IPS-18c (cell line): ENCODE measurements at regions not wholly inside any gene's neighbourhood (a gene's known extent, or its start where the extent isn't known, plus 50 kb on each side); places are given as distances from the start of the nearest gene placed in this dataset.

Source experiments
- H3K4me3 ChIP-seq: 2 replicates; pipeline ENCODE4 v1.7.0; 2013; ENCODE audit warnings: low read depth, mild to moderate bottlenecking, low read length, moderate library complexity; ENCODE audit not compliant: insufficient read depth
- H3K9me3 ChIP-seq: one replicate; pipeline ENCODE4 v1.6.1; 2013; ENCODE audit warnings: mild to moderate bottlenecking, low read length, moderate library complexity; ENCODE audit not compliant: control insufficient read depth, insufficient read depth

DNA sequence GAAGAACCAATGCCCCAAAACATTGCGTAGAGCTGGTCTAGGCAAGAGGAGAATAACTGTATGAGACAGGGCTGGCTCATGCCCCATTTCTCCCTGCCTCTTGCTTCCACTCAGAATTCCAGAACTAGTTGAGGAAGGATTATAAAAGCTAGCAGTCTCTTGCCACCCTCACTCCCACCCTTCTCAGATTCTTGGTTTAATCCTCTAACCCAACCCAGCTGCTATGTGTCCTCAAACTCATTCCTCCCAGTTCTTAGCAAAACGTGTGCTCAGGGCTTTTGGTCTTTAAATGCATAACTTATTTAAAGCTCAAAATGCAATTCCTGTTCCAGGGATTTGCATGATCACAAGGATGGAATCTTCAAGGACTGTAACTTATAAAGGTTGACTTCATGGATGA is 466.3 kb downstream of the COG6 start:
- Histone ChIP-seq H3K9me3 (no peaks in the 10 kb centered on the region), H3K4me3 (no peak overlapping the region)

DNA sequence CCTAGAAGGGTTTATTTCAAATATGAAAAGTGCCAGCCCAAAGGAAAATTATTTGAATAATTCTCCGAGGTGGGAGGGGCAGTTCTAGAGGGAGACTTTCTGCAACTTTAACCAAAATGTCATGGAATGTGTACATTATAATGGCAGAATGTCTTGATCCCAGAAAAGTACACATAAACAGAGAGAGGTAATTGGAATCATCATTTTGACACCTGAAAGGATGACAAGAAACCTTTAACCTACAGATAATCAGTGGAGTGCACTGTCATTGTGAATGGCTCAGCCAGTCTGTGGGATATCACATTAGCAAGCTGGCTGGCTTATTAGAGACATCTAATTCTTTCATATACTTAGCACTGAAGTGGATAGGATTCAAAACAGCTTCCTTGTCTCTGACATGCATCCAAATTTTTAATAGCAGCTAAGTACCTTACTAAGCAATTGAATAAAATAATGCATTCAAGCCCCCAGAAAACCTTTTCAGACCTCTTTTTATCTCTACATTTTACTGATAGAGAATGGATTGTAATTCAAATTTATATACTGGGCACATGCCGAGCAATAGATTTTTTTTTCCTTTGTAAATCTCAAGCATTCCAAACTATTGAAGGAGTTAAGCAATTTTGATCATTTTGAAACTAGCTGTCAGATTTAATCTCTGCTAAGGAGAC is 468.6 kb downstream of the COG6 start:
- H3K4me3 ChIP-seq = no peak overlapping the region
- H3K9me3 ChIP-seq = no peaks in the 10 kb centered on the region

DNA sequence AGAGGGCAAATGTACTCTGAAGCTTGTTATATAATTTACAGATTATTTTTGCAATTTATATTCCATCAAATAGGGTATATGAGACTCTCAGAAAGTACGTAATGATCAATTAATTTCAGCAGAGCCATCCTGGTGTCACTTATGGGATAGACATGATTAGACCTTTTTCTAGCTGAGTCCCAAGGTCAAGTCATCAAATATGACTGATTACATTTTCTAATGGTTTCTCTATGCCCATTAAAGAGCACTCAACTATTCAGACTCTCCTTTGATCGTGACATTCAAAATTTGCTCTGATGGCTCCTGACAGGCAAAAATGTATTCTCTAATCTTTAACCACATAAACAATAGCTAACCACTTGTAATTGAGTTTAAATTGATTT is 469.2 kb downstream of the COG6 start:
- Histone ChIP-seq H3K4me3 (no peak overlapping the region), H3K9me3 (no peaks in the 10 kb centered on the region)

DNA sequence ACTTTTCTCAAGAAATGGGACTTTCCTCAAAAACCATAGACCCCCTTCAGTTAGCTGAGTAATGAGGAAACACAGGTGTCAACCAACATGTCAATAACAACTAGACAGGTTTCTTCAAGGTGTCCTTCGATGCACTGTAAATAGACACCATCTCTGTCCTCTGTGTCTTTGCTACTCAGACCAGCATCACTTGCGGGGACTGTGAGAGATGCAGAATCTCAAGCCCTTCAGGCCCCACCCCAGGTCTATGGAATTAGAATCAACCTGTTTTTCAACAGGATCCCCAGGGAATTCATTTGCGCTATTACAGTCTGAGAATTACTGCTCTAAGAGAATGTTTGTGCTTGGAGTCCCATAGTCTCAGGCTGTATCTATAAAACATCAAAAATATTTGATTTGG is 469.9 kb downstream of the COG6 start:
- no peak overlapping the region for H3K4me3 ChIP-seq

DNA sequence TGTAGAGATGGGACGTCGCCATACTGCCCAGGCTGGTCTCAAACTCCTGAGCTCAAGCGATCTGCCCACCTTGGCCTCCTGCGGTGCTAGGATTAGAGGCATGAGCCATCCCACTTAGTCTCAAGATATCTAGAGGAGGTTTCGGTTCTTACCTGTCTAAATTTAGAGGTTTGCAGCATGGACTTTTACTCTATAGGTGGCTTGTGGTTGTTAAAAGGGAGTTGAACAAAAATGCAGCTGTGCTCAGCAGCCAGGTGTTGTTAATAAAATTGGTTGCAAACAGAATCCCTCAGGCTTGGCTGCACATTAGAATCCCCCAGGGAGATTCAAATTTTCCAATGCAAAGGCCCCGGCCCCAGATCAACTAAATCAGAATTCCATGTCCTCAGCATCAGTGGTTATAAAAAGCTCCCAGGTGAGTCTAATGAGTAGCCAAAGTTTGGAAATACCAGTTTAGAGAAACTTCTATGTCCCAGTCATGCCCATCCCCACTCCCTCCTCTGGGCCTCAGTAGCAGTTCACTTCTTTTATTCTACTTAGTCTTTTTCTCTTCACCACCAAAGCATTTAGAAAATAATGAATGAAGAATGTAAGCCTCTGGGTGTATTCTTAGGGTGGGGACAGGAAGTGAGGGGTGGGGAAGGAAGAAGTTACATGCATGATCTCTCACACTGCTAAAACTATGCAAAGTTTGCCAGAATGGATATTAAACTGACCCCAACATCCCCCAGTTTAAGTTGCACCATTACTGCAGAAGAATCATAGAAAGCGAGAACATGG is 471.0 kb downstream of the COG6 start:
- no peak overlapping the region for H3K4me3 ChIP-seq
- H3K9me3 ChIP-seq = no peaks in the 10 kb centered on the region

More for the DNA sequence above, 469.9 kb downstream of the COG6 start:
- no peaks in the 10 kb centered on the region for H3K9me3 ChIP-seq

DNA sequence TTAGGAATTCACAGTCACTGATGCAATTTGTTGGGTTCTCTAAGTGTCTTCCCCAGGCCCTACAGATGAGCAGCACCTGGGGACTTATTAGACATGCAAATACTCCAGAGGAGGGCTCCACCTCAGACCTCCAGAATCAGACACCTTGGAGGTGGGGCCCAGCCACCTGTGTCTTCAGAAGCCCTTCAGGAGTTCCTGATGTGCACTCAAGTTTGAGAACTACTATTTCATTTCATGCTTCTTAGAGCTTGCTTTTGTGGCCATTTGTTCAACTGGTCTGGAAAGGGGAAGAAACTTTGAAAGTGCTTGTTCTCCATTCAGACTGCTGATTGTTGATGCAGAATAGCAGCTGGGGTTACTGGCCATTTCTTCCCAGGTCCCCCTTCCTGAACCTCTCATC is 472.0 kb downstream of the COG6 start:
- H3K9me3 ChIP-seq = no peaks in the 10 kb centered on the region
- no peak overlapping the region for H3K4me3 ChIP-seq

DNA sequence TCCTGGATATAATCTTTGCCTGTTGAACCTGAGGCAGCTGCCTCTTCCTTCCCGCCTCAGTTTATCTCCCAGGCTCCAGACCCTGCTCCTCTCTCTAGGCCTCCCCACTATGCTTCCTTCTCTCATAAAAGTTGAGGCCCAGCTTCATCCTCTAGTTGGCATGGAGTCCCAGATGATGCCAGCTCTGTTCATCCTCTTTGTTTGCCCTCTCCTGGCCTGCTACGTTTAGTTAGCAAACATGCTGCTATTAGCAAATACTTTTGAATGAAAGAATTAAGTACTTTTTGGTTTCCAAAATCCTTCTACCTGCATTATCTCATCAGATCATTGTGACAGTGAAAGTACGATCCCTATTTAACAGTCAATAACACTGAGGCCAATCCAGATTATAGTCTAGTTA is 472.5 kb downstream of the COG6 start:
- no peak overlapping the region for H3K4me3 ChIP-seq
- no peaks in the 10 kb centered on the region for H3K9me3 ChIP-seq

DNA sequence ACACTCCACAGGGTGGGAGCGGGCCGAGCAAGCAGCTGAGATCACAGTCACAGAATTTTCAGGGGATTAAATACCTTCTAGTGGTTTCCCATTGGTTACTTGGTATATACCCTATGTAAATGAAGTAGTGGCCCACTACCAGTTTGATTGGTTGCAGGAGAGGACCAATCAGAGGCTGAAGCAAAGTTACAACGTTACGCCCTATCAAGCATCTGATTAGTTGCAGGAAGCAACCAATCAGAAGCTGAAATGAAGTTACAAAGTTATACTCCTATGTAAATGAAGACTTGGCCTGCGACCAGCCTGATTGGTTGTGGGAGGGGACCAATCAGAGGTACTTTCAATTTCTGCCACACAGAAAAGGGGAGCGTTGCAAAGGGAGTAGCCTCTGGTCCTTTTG is 474.0 kb downstream of the COG6 start:
- H3K4me3 ChIP-seq = no peak overlapping the region
- H3K9me3 ChIP-seq = no peaks in the 10 kb centered on the region

DNA sequence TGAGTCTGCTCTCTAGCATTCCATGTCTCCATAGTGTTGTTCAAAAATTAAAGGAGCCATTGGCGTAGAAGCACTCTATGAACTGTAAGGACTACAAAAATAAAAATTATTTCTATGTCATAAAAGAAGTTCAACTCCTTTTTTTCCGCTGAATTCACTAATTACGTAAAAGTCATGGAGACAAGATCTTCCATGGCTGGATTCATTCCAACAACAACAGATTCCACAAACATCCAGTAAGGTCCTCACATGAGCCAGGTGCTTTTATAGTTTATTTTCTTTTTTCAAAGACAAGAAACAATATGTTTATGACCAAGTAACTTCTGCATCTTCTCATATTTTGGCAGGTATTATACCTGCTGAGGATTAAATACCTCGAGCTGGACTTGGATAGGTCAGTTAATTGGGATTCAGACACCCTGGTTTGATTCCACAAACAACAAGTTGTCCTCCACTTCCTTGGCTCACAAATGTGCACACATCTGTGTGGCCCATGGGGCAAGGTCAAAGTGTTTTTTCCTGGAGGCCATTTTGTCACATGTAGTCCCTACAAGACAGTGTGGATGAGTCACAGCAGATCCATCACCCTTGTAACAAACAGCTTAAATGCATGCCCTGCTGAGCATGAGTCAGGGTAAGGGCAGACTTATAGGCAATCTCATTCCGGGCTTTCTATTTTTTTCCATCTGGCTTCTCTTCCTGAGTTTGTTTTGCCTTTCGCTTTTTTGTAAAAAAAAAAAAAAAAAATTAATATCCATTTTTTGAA is 475.6 kb downstream of the COG6 start:
- H3K4me3 ChIP-seq = no peak overlapping the region
- H3K9me3 ChIP-seq = no peaks in the 10 kb centered on the region

DNA sequence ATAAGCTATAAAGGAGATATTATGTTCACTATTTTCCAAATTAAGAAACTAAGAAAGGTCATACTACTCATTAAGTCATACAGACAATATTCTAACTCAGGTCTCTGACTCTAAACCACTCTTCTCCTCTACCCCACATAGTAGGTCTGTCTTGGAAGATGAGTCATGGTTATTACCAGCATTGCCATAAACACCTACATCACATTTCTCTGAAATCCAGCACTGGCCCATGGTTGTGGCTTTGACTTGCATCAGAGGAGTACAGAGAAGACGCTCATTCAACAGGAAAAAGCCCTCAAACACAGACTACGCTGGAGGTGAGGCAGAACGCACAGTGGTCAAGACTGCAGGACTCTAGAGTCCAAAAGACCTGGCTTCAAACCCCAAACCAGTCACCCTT is 476.8 kb downstream of the COG6 start:
- H3K9me3 ChIP-seq = no peaks in the 10 kb centered on the region

DNA sequence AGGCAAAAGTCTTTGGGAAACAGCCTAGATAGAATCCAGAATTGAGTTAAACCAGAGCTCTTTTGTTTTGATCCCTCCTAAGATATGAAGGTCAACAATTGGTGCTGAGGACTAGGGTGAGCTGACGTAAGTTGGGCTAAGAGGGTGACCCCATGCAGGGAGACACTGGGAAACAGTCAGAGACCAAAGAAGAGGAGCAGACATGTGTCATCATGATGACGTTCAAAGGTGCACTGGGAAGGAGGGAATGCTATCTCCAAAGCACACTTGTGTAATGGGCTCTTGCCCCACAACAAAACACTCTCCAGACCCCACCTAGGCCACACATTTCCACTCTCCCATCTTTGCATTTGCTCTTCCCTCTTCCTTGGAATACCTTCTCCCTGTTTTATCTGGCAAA is 481.4 kb downstream of the COG6 start:
- Histone ChIP-seq H3K4me3 (no peak overlapping the region), H3K9me3 (no peaks in the 10 kb centered on the region)

More for the DNA sequence above, 476.8 kb downstream of the COG6 start:
- no peak overlapping the region for H3K4me3 ChIP-seq

DNA sequence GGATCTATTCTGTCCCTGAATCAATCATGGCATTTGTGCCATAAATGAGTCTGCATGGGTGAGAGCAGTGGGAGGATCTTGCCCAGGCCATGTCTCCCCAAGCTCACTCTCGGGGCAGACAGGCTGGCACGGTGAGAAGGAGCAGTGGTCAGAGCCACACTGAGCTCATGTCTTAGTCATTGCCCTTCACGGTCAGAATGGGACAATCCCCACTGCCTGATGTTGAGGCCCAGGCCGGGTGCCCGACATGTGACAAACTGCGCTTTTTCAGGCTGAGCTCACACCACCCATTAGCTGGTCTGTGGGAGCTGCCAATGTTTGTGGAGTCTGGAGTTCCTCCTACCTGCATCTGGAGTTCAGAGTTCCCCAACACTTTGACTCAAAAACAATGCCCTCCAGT is 481.9 kb downstream of the COG6 start:
- no peaks in the 10 kb centered on the region for H3K9me3 ChIP-seq

DNA sequence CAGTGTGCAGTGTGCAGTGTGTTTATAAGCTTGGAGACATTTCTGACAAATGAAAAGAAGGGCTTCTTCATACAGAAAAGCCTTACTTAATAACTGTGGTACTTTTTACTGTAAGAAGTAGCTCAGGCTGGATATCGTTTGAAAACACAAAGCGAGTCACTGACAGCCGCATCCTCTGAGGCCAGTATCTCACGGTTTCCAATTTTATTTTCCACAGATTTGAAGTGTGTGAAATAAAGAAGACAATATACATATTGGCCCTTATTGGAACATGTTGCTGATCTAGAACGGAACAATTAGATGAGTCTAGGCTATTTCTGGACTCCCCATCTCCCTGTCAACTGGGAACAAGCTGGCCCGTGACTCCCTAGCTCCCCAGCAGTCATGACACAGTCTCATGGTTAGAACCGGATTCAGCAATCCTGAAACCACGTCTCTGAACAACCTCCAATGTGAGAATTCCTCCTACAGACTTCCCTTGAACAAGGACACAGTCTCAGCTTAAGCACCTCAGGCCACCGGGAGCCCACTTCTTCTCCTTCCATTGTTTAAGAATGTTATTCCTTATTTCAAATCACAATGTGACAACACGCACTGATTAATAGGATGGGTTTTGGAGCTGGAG is 484.5 kb downstream of the COG6 start:
- Histone ChIP-seq H3K4me3 (no peak overlapping the region), H3K9me3 (no peaks in the 10 kb centered on the region)

More for the DNA sequence above, 481.9 kb downstream of the COG6 start:
- H3K4me3 ChIP-seq = no peak overlapping the region

DNA sequence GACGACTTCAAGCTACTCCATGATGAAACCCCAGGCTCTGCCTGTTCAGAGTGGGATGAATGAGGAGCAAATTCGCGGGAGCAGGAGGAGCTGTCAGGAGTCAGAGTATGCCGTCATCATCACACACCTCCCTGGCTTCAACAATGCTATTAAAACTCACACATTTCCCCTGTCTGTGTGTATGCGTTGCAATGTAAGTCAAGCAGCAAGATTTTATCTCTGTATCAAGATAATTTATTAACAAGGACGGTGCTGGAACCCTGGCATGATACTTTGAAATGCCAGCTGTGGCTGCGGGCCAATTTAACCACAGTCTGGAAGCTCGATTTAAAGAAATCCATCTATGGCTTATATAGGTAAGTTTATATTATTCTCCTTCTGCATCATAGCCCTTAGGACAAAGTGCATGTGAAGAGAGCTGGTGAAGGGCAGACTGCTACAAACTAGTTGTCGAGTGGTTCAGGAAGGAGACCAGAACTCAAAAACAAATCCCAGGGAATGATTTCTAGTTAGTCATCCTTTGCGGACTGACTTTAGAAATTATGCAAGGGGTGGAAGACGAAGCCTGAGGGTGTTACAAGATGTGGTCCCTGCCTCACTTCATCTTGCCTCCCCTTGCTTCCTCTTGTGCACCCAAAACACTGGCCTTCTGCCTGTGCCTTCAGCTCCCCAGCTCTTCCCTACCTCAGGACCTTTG is 486.5 kb downstream of the COG6 start:
- Histone ChIP-seq H3K9me3 (no peaks in the 10 kb centered on the region), H3K4me3 (no peak overlapping the region)

DNA sequence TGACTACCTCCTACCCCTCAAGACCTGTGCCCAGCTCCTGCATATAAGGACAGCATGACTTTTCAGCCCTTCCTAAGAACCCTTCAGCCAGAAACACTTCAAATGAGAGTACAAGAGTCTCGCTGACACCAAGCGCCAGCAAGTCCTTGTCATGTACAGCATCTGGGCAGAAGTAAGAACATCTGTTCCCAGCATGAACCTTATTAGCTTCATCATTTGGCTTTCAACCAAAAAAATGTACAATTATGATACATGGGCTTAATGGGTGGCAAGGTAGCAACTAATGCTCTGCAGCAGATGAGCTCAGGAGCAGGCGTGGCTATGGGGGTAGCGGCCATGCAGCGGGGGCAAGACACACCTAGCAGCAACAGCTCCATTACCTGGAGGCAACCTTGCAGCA is 487.6 kb downstream of the COG6 start:
- Histone ChIP-seq H3K4me3 (no peak overlapping the region), H3K9me3 (no peaks in the 10 kb centered on the region)

DNA sequence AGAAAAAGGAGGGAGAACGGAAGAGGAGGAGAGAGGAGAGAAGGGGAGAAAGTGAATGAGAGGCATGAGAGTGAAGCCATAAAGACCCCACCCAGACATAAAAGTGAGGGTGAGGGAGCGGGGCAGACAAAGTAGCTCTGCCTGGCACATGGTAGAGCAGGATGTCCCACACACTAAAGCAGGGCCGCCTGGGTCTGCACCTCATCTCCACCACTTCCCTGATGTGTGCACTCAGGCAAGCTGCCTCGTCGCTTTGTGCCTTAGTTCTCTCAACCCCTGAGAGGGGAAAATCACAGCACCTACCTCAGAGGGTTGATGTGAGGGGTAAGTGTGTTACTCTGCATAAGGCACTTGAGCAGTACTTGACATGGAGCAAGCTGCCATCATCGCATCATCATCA is 488.1 kb downstream of the COG6 start:
- no peak overlapping the region for H3K4me3 ChIP-seq
- no peaks in the 10 kb centered on the region for H3K9me3 ChIP-seq

DNA sequence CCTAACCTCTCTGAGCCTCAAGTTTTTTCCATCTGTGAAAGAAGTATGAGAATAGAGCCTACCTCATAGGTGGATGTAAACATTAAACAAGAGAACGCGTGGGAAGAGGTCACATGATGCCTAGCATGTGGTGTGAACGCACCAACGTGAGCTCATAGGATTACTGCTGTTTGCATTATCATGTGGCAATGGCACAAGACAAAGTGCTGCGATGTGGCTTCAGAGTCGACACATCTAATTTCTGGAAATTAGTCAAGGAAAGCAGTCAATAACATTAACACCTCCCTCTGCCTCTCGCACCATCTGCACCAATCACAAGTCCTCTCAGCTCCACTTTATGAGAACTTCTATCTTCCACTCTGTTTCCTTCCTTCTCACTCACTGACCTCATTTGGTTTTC is 489.7 kb downstream of the COG6 start:
- H3K9me3 ChIP-seq = no peaks in the 10 kb centered on the region
- no peak overlapping the region for H3K4me3 ChIP-seq
